Keratinocyte (primary cell): ENCODE measurements at regions not wholly inside any gene's neighbourhood (a gene's known extent, or its start where the extent isn't known, plus 50 kb on each side); places are given as distances from the start of the nearest gene placed in this dataset.

Experiments used
- CTCF ChIP-seq, 3 experiments: IDR thresholded peaks in 1 of 3; conservative IDR thresholded peaks in 1 of 3; optimal IDR thresholded peaks in 1 of 3; 2 replicates in 2 of 3; 3 replicates in 1 of 3; pipeline versions ENCODE3 to v1.5.1; 2011; ENCODE audit warnings: low read length in 3 of 3, mild to moderate bottlenecking in 3 of 3, moderate library complexity in 2 of 3, control low read depth in 1 of 3, inconsistent platforms in 1 of 3; ENCODE audit not compliant: insufficient read depth in 2 of 3; ENCODE audit errors: extremely low read depth in 1 of 3
- EZH2 ChIP-seq: IDR thresholded peaks from one replicate; pipeline ENCODE4 v1.6.1; 2012; ENCODE audit warnings: inconsistent platforms, mild to moderate bottlenecking, low read length, moderate library complexity

GRCh38 chr13:82407321-82407720, 1475.0 kb downstream of the SLITRK1 start:
- TF ChIP-seq CTCF (optimal IDR thresholded peaks at IDR 0.05 in 1 of 3, IDR thresholded peaks at IDR 0.05 in 1 of 3, conservative IDR thresholded peaks at IDR 0.05 in 1 of 3; ENCODE audit: extremely low read depth in 1 of 3, insufficient read depth in 2 of 3, low read length in 3 of 3): no peak
- no peak for TF ChIP-seq EZH2
